Psoas muscle (tissue), 7 donors: ENCODE measurements at regions not wholly inside any gene's neighbourhood (a gene's known extent, or its start where the extent isn't known, plus 50 kb on each side); places are given as distances from the start of the nearest gene placed in this dataset.

Source experiments
- ATAC-seq, 4 donors: fragments of 200-7000 bp; cut with Tn5 transposase; one replicate each; pipeline ENCODE4 v1.9.1; 2020; ENCODE audit warnings: moderate library complexity in 3 of 4, mild to moderate bottlenecking in 2 of 4
- DNase-seq, 2 donors: peaks; one replicate each; pipeline ENCODE4 v3.0.0-alpha.2; 2020
- H3K27ac ChIP-seq: fragments of 200-600 bp; one replicate; pipeline ENCODE4 v1.8.0; 2022
- H3K27me3 ChIP-seq, 3 donors: fragments of 200-600 bp in 1 of 3; one replicate each; pipeline versions ENCODE4 v1.6.1 to v1.8.0; 2013 to 2022; ENCODE audit warnings: low read length in 2 of 3, mild to moderate bottlenecking in 2 of 3, moderate library complexity in 1 of 3; ENCODE audit not compliant: insufficient read depth in 3 of 3
- H3K36me3 ChIP-seq, 2 donors: fragments of 200-600 bp in 1 of 2; one replicate each; pipeline versions ENCODE4 v1.6.1 to v1.8.0; 2013 to 2022; ENCODE audit warnings: low read depth in 1 of 2, mild to moderate bottlenecking in 1 of 2, moderate library complexity in 1 of 2; ENCODE audit not compliant: insufficient read depth in 1 of 2
- H3K4me1 ChIP-seq: fragments of 200-600 bp; one replicate; pipeline ENCODE4 v1.8.0; 2022
- H3K4me3 ChIP-seq: fragments of 200-600 bp; one replicate; pipeline ENCODE4 v1.8.0; 2022; ENCODE audit warnings: mild to moderate bottlenecking
- H3K9me3 ChIP-seq: fragments of 200-600 bp; one replicate; pipeline ENCODE4 v1.8.0; 2022
- CTCF ChIP-seq: fragments of 200-600 bp; IDR thresholded peaks from one replicate; pipeline ENCODE4 v1.8.0; 2022; ENCODE audit warnings: antibody characterized with exemption
- WGBS, 3 donors: extraction: QIAGEN DNeasy Blood & Tissue Kit; methylation state at CpG; one replicate each; pipeline versions ENCODE4 v1.1.6 to v1.1.7; 2013; 5-methylcytosine and 5-hydroxymethylcytosine counted together
- intact Hi-C, 2 donors: fragments of 100-400 bp; cut with DNase I; formaldehyde crosslinking; loops; one replicate each; pipeline versions ENCODE4 v1.11.0 to v1.14.2; 2022
- donor health status: healthy with polysubstance abuse.
- donor health status: DM: no; HTN: no; CAD: no; lungs with moderate emphysema.
- donor health status: Bipolar disorder and iron deficiency.
- donor health status: healthy.
- donor health status: DM: yes; HTN: yes; CAD: no.
- donor health status: DM: no; HTN: no; CAD: no.
- donor health status: DM: yes; HTN: yes; CAD: no.

GRCh38 chr5:17355586-17356346 is 138.3 kb downstream of the BASP1 start:
- 79 to 91% (median 86%) methylated on average over 3 of the region's 3 CpGs for WGBS, 3 donors
- no peak for TF ChIP-seq CTCF
- Histone ChIP-seq H3K9me3 (no peaks in the 10 kb centered on the region), H3K4me1 (no peaks in the 10 kb centered on the region), H3K4me3 (no peak overlapping the region), H3K27me3 (no peaks in the 10 kb centered on the region), H3K27ac (no peak overlapping the region), H3K36me3 (no peaks in the 10 kb centered on the region)
- no peak for DNase-seq
- intact Hi-C loops, result no loop called here
- no peak for ATAC-seq

GRCh38 chr5:17356551-17356950 is 139.1 kb downstream of the BASP1 start:
- ATAC-seq (no peak), DNase-seq (no peak)
- H3K27ac ChIP-seq, result no peak overlapping the region
- 77 to 96% (median 84%) methylated on average over 1 of the region's 1 CpG for WGBS, 3 donors
- no peaks in the 10 kb centered on the region for H3K9me3 ChIP-seq
- intact Hi-C loops, result no loop called here
- H3K4me3 ChIP-seq, result no peak overlapping the region
- H3K4me1 ChIP-seq, result no peaks in the 10 kb centered on the region
- no peaks in the 10 kb centered on the region for H3K36me3 ChIP-seq
- H3K27me3 ChIP-seq, result no peaks in the 10 kb centered on the region
- TF ChIP-seq CTCF, result no peak

GRCh38 chr5:17357504-17357903 is 140.1 kb downstream of the BASP1 start:
- Histone ChIP-seq H3K4me3 (no peak overlapping the region), H3K4me1 (no peaks in the 10 kb centered on the region), H3K9me3 (no peaks in the 10 kb centered on the region), H3K27ac (no peak overlapping the region), H3K27me3 (no peaks in the 10 kb centered on the region), H3K36me3 (no peaks in the 10 kb centered on the region)
- no peak for TF ChIP-seq CTCF
- ATAC-seq, result no peak
- 87 to 91% (median 88%) methylated on average over 3 of the region's 3 CpGs for WGBS, 3 donors
- intact Hi-C loops, result no loop called here
- DNase-seq, result no peak

- Histone ChIP-seq H3K27me3 (no peaks in the 10 kb centered on the region), H3K27ac (no peak overlapping the region), H3K4me1 (no peaks in the 10 kb centered on the region), H3K9me3 (no peaks in the 10 kb centered on the region), H3K4me3 (no peak overlapping the region), H3K36me3 (no peaks in the 10 kb centered on the region)
- intact Hi-C loops, result no loop called here
- no peak for TF ChIP-seq CTCF
- WGBS, 3 donors, result 94 to 96% (median 94%) methylated on average over 3 of the region's 3 CpGs
- no peak for DNase-seq
- ATAC-seq, result no peak
These were observed 140.0 kb upstream of the TAF11L2 start for GRCh38 chr5:17358031-17358430.
